RWPE1 (cell line): ENCODE measurements at regions not wholly inside any gene's neighbourhood (a gene's known extent, or its start where the extent isn't known, plus 50 kb on each side); places are given as distances from the start of the nearest gene placed in this dataset.
"Not testable (repeated sequence)": the region's sequence is repeated elsewhere in the genome, so short reads cannot be mapped to it uniquely, and the experiment has no call there.

Source experiments
- CTCF ChIA-PET: fragments of 350-600 bp; sonication (Branson Sonifier 250); formaldehyde crosslinking; extraction: SDS; loops from one replicate; lab custom pipeline; 2021; lab: Yijun Ruan, JAX
- POLR2A ChIA-PET: fragments of 400-600 bp; formaldehyde crosslinking; extraction: SDS; loops from one replicate; lab custom pipeline; 2020; ENCODE audit warnings: antibody characterized with exemption; ENCODE audit not compliant: low non-redundant PET; lab: Yijun Ruan, JAX
- DNase-seq: peaks from one replicate; pipeline ENCODE4 v3.0.0; 2012; ENCODE audit warnings: low spot score
- H3K27ac ChIP-seq: fragments of 450-650 bp; 2 replicates; pipeline ENCODE4 v1.5.1; 2017
- CTCF ChIP-seq: fragments of 450-650 bp; conservative IDR thresholded peaks from 2 replicates; pipeline ENCODE4 v1.5.1; 2017; ENCODE audit warnings: low read depth, mild to moderate bottlenecking

- ChIA-PET CTCF (interaction anchor here (1.5 kb wide), 1 partner anchor 51 kb away, joined by 4 read pairs; no protein-coding TSS in a partner anchor), POLR2A (no interaction called here)
- no peak for TF ChIP-seq CTCF
- no peak for DNase-seq
- no peak overlapping the region for H3K27ac ChIP-seq
These were observed 276.4 kb upstream of the PLET1 start for GRCh38 chr11:112537026-112537425.

GRCh38 chr11:112537846-112538330, 277.2 kb upstream of the PLET1 start:
- ChIA-PET POLR2A (interaction anchor here (0.6 kb wide), 1 partner anchor 204 kb away, joined by 6 read pairs; no protein-coding TSS in a partner anchor), CTCF (interaction anchor here (0.5 to 1.5 kb wide), 3 partner anchors 50 to 1677 kb away, joined by 3 to 4 read pairs (median 3); no protein-coding TSS in a partner anchor)
- DNase-seq: peak; percentile 34
- H3K27ac ChIP-seq: no peak overlapping the region
- TF ChIP-seq CTCF: no peak

- POLR2A ChIA-PET: interaction anchor here (0.6 kb wide), 2 partner anchors 36 to 205 kb away, joined by 5 to 6 read pairs; no protein-coding TSS in a partner anchor
- CTCF ChIA-PET: interaction anchor here (0.6 kb wide), 2 partner anchors 191 to 232 kb away, joined by 3 read pairs; no protein-coding TSS in a partner anchor
- H3K27ac ChIP-seq: no peak overlapping the region
- DNase-seq: no peak
- no peak for TF ChIP-seq CTCF
These were observed 278.0 kb upstream of the PLET1 start for GRCh38 chr11:112538534-112539280.

GRCh38 chr11:112539281-112539555, 278.6 kb upstream of the PLET1 start:
- CTCF ChIA-PET: interaction anchor here (0.6 kb wide), 1 partner anchor 231 kb away, joined by 3 read pairs; no protein-coding TSS in a partner anchor
- POLR2A ChIA-PET, H3K27ac ChIP-seq, DNase-seq: not testable (repeated sequence)

- ChIA-PET CTCF (no interaction called here), POLR2A (no interaction called here)
- TF ChIP-seq CTCF: no peak
- H3K27ac ChIP-seq: no peak overlapping the region
- DNase-seq: no peak
These were observed 279.1 kb upstream of the PLET1 start for GRCh38 chr11:112539741-112540140.

- ChIA-PET CTCF (interaction anchor here (0.6 to 0.7 kb wide), 2 partner anchors 14 to 48 kb away, joined by 3 read pairs; no protein-coding TSS in a partner anchor), POLR2A (no interaction called here)
- no peak for DNase-seq
- no peak for TF ChIP-seq CTCF
- H3K27ac ChIP-seq: no peak overlapping the region
These were observed 279.6 kb upstream of the PLET1 start for GRCh38 chr11:112540261-112540660.
